Fibroblast of the aortic adventitia (primary cell): ENCODE measurements at regions not wholly inside any gene's neighbourhood (a gene's known extent, or its start where the extent isn't known, plus 50 kb on each side); places are given as distances from the start of the nearest gene placed in this dataset.

ENCODE experiments used
- DNase-seq: peaks from one replicate; pipeline ENCODE4 v3.0.0-alpha.2; 2010; ENCODE audit warnings: low read depth
- H3K4me3 ChIP-seq: 2 replicates; pipeline ENCODE4 v1.5.1; 2011; ENCODE audit warnings: low read depth, mild to moderate bottlenecking, control low read depth, low read length, moderate library complexity
- TF ChIP-seq, protein P1 (sequence below): IDR thresholded peaks from 2 replicates; pipeline ENCODE4 v1.5.1; 2011; ENCODE audit warnings: mild to moderate bottlenecking, low read length, control low read depth, inconsistent platforms; ENCODE audit not compliant: insufficient read depth

DNA sequence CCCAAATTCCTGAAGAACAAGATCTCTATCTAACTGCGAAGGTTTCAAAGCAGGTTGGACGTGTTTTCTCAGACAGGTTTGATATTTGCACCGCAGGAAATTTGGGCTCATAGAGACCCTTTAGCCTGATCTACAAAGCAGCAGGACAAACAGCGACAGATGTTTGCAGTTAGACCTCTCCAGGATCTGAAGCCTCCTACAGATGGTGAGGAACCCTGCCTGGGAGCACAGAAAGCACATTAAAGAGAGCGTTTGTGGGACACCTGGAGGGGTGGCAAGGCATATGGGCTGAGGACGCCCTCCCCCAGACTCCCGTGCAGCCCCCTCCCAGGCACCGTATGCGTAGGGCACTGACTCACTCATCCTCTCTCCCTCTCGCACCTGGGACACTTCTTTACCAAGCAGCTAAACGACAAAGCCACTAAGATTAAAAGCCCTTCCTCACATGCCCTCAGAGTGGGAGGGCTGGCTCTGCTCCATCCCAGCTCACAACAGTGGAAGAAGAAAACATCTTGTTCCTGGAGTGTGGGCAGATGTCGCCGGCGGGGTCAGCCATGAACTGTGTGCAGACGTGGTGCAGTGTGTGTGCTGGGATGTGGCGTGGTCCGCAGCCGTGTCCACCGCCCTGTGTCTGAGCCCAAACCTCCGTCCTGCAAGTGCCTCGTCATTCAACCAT is 249.7 kb upstream of the AFDN start:
- TF ChIP-seq, protein P1, sequence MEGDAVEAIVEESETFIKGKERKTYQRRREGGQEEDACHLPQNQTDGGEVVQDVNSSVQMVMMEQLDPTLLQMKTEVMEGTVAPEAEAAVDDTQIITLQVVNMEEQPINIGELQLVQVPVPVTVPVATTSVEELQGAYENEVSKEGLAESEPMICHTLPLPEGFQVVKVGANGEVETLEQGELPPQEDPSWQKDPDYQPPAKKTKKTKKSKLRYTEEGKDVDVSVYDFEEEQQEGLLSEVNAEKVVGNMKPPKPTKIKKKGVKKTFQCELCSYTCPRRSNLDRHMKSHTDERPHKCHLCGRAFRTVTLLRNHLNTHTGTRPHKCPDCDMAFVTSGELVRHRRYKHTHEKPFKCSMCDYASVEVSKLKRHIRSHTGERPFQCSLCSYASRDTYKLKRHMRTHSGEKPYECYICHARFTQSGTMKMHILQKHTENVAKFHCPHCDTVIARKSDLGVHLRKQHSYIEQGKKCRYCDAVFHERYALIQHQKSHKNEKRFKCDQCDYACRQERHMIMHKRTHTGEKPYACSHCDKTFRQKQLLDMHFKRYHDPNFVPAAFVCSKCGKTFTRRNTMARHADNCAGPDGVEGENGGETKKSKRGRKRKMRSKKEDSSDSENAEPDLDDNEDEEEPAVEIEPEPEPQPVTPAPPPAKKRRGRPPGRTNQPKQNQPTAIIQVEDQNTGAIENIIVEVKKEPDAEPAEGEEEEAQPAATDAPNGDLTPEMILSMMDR = no peak
- H3K4me3 ChIP-seq = no peak overlapping the region

DNA sequence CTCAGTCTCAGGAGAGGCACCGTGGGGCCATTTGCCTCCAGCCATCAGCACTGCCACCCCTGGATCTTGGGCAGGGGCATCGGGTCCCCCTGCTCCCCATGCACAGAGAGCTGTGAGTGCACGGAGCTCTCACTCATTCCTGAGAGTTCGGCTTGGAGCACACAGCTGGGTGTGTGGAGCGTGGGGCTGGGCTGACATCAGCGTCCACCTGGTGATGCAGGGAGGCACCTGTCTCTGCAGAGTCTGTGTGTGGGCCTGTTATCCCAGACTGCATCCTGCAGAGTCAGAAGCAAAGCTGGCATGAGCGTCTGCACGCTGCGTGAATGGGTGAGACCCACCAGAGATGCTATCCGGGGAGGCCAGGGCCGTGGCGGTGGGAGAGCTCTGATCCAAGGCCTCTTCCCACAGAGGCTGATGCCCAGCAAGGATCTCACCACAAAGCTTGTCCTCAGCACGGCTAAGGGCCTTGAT is 248.8 kb upstream of the AFDN start:
- no peak overlapping the region for H3K4me3 ChIP-seq
- TF ChIP-seq, protein P1 = no peak
- no peak for DNase-seq

More for the DNA sequence above, 249.7 kb upstream of the AFDN start:
- DNase-seq = no peak

DNA sequence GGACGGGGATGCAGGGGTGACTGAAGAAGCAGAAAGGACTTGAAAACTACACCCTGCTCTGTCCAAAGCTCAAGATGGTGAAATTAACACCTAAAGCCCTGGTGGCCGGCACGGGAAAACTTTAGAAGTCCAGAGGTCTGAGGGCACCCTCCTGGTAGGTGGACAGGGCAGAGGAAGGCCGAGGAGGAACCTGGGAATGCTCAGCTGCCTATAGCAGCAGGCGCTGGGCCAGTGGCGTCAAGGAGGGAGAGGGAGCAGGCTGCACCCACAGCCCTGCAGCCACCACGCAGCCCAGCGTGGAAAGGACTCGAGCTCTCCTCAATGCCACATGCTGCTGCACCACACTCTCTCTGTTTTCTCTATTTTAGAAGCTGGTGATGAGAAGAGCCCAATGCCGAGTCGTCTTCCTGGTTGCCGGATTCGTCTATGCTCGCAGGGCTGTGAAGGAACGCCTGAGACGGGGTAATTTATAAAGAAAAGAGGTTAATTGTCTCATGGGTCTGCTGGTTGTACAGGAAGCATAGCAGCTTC is 248.3 kb upstream of the AFDN start:
- DNase-seq = no peak
- TF ChIP-seq, protein P1 = no peak
- H3K4me3 ChIP-seq = no peak overlapping the region

DNA sequence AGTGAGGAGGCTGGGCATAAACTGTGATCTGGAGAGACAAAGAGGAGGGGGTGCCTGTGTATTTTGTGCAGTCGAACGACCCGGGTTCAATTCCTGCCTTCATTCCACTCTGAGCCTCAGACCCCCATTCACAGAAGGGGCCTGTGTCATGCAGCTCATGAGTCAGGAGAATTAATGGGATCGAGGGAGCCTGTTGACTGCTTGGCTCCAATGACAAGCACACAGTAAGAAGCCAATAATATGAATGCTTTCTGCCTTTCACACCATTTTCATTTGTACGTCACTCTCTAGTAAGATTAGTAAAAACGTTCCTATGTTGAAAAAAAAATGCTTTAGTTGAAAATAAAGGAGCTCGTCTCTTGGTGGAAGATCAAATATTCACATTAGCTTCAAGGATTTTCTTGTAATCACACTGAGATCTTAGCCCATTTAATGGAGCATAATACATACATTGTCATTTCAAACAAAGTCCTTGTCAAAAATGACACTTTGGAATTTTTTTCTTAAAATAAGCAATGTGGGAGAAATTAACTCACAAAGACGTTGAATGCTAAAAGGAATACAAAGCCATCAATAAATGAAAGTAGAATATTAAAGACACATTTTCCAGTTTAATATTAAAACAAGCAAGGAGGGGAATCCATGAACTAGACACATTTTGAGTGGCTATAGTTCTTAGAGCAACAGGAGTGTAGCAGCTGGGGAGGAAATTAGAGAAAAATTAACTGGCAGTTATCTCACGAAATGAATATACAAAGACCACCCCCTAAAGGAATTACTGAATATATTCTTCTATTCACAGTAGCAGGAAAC is 246.7 kb upstream of the AFDN start:
- no peak overlapping the region for H3K4me3 ChIP-seq
- no peak for DNase-seq
- TF ChIP-seq, protein P1 = no peak

DNA sequence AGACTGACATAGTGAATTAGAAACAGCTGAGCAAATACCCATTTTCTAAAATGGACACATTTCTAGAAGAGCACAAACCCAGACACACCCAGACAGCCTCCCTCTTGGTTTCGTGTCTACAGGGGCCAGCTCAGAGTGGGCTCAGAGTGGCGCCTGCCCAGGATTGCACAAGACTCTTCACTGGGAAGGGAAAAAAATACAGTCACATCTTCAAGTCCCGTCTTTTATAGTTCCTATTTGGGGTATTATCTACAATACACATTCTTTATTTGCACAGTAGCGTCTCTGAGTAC is 246.1 kb upstream of the AFDN start:
- no peak overlapping the region for H3K4me3 ChIP-seq
- DNase-seq = no peak
- TF ChIP-seq, protein P1 = no peak

DNA sequence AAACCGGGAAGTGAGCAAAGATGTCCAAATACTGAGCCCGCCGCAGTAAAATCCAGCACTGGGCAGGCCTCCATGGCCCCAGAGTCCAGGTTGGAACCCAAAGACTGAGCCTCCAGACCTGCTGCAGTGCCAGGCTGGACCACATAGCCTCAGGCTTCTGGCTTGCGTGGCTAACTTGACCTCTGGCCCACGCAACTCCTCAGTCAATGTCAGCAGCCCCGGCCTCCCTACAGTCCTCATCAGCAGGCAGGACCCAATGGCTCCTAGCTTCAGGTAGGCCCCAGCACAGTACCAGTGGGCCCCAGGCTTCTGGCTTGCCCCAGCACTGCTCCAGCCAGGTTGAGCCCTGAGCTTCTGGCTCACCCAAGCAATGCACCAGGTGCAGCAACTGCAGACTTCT is 245.1 kb upstream of the AFDN start:
- no peak for DNase-seq
- TF ChIP-seq, protein P1 = no peak
- no peak overlapping the region for H3K4me3 ChIP-seq
